ENCODE measurements at regions not wholly inside any gene's neighbourhood (a gene's known extent, or its start where the extent isn't known, plus 50 kb on each side); places are given as distances from the start of the nearest gene placed in this dataset.

DNA sequence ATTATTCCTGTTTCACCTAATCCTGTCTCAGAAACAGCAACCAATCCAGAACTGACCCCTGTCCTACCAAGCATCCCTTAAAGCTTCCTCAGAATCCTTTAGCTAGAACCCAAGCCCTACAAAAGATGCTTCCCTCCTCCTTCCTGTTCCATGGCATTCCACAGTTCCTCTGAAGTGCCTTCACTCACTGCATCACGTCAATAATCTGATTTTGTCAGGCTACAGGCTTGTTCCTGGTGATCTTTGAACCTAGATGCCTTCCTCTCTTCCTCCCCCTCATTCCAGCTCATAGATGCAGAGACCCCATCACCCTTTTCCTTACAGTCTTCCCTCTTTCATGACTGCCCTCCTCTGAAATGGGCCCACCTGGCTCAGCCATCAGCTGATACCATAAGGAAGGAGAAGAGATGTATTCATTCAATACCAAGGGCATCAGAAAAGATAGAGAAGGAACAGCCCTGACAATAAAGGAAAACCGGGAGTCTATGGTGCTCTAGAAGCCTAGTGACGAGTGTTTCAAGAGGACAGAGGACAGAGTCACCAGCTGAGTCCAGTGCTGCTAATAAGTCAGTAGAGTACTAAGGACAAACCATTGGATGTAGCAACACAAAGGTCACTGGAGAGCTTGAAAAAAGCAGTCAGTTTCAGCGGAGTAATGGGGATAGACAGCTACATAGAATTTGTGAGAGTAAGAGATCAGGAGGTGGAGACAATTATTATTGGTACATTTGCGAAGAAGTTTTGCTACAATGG, 62.5 kb upstream of the SPDEF start:
- TF ChIP-seq, protein P1, sequence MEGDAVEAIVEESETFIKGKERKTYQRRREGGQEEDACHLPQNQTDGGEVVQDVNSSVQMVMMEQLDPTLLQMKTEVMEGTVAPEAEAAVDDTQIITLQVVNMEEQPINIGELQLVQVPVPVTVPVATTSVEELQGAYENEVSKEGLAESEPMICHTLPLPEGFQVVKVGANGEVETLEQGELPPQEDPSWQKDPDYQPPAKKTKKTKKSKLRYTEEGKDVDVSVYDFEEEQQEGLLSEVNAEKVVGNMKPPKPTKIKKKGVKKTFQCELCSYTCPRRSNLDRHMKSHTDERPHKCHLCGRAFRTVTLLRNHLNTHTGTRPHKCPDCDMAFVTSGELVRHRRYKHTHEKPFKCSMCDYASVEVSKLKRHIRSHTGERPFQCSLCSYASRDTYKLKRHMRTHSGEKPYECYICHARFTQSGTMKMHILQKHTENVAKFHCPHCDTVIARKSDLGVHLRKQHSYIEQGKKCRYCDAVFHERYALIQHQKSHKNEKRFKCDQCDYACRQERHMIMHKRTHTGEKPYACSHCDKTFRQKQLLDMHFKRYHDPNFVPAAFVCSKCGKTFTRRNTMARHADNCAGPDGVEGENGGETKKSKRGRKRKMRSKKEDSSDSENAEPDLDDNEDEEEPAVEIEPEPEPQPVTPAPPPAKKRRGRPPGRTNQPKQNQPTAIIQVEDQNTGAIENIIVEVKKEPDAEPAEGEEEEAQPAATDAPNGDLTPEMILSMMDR (IDR thresholded peaks at IDR 0.05) = no peak
- TF ChIP-seq POLR2A (IDR thresholded peaks at IDR 0.05) (no peak), POLR2AphosphoS5 (IDR thresholded peaks at IDR 0.05) (no peak)

Data from gastroesophageal sphincter (tissue), 3 donors.